Psoas muscle (tissue), 7 donors: ENCODE measurements at regions not wholly inside any gene's neighbourhood (a gene's known extent, or its start where the extent isn't known, plus 50 kb on each side); places are given as distances from the start of the nearest gene placed in this dataset.

Experiments
- ATAC-seq, 4 donors: fragments of 200-7000 bp; cut with Tn5 transposase; one replicate each; pipeline ENCODE4 v1.9.1; 2020; ENCODE audit warnings: moderate library complexity in 3 of 4, mild to moderate bottlenecking in 2 of 4
- DNase-seq, 2 donors: peaks; one replicate each; pipeline ENCODE4 v3.0.0-alpha.2; 2020
- H3K27ac ChIP-seq: fragments of 200-600 bp; one replicate; pipeline ENCODE4 v1.8.0; 2022
- H3K27me3 ChIP-seq, 3 donors: fragments of 200-600 bp in 1 of 3; one replicate each; pipeline versions ENCODE4 v1.6.1 to v1.8.0; 2013 to 2022; ENCODE audit warnings: low read length in 2 of 3, mild to moderate bottlenecking in 2 of 3, moderate library complexity in 1 of 3; ENCODE audit not compliant: insufficient read depth in 3 of 3
- H3K36me3 ChIP-seq, 2 donors: fragments of 200-600 bp in 1 of 2; one replicate each; pipeline versions ENCODE4 v1.6.1 to v1.8.0; 2013 to 2022; ENCODE audit warnings: low read depth in 1 of 2, mild to moderate bottlenecking in 1 of 2, moderate library complexity in 1 of 2; ENCODE audit not compliant: insufficient read depth in 1 of 2
- H3K4me1 ChIP-seq: fragments of 200-600 bp; one replicate; pipeline ENCODE4 v1.8.0; 2022
- H3K4me3 ChIP-seq: fragments of 200-600 bp; one replicate; pipeline ENCODE4 v1.8.0; 2022; ENCODE audit warnings: mild to moderate bottlenecking
- H3K9me3 ChIP-seq: fragments of 200-600 bp; one replicate; pipeline ENCODE4 v1.8.0; 2022
- CTCF ChIP-seq: fragments of 200-600 bp; IDR thresholded peaks from one replicate; pipeline ENCODE4 v1.8.0; 2022; ENCODE audit warnings: antibody characterized with exemption
- WGBS, 3 donors: extraction: QIAGEN DNeasy Blood & Tissue Kit; methylation state at CpG; one replicate each; pipeline versions ENCODE4 v1.1.6 to v1.1.7; 2013; 5-methylcytosine and 5-hydroxymethylcytosine counted together
- intact Hi-C, 2 donors: fragments of 100-400 bp; cut with DNase I; formaldehyde crosslinking; loops; one replicate each; pipeline versions ENCODE4 v1.11.0 to v1.14.2; 2022
- donor health status: healthy with polysubstance abuse.
- donor health status: DM: no; HTN: no; CAD: no; lungs with moderate emphysema.
- donor health status: Bipolar disorder and iron deficiency.
- donor health status: healthy.
- donor health status: DM: yes; HTN: yes; CAD: no.
- donor health status: DM: no; HTN: no; CAD: no.
- donor health status: DM: yes; HTN: yes; CAD: no.

DNA sequence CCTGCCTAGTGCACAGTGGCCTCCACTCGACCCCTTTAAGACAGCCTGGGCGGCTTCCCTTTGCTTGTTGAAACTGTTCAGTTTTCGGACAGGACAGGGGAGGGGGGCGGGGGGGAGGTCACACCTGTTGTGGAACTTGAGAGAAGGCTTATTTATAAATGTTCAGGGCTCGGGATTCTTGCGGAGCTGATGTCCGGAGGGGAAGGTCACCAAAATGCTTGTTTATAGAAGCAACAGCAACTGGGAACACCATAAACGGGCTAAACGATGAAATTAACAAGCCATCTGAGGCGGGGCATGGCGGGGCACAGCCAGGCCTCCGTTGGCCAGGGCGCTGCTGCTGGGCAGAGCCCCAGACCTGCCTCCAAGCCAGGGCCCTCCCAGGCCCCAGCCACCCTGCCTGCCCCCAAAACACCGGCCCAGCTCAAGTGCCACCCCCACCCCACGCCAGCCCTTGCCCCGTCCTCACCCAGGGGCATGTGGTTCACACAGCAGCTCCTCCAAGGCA, 59.8 kb upstream of the CASZ1 start:
- no peak overlapping the region for H3K4me3 ChIP-seq
- WGBS, 3 donors: 24 to 35% (median 29%) methylated on average over 13 to 16 of the region's 16 CpGs
- H3K27ac ChIP-seq: peak overlapping the region; percentile 99
- peaks cover 46% of the 10 kb centered on the region for H3K4me1 ChIP-seq
- no peaks in the 10 kb centered on the region for H3K27me3 ChIP-seq
- intact Hi-C loops: loop anchor here in 1 of 2 donors (1.0 kb wide), 1 partner anchor 60 kb away; the partner anchor contains the start of gene CASZ1
- peak; percentile 44 to 74 (median 64) for ATAC-seq
- no peak for TF ChIP-seq CTCF
- no peaks in the 10 kb centered on the region for H3K36me3 ChIP-seq
- no peaks in the 10 kb centered on the region for H3K9me3 ChIP-seq
- DNase-seq: peak; percentile 55 to 79

DNA sequence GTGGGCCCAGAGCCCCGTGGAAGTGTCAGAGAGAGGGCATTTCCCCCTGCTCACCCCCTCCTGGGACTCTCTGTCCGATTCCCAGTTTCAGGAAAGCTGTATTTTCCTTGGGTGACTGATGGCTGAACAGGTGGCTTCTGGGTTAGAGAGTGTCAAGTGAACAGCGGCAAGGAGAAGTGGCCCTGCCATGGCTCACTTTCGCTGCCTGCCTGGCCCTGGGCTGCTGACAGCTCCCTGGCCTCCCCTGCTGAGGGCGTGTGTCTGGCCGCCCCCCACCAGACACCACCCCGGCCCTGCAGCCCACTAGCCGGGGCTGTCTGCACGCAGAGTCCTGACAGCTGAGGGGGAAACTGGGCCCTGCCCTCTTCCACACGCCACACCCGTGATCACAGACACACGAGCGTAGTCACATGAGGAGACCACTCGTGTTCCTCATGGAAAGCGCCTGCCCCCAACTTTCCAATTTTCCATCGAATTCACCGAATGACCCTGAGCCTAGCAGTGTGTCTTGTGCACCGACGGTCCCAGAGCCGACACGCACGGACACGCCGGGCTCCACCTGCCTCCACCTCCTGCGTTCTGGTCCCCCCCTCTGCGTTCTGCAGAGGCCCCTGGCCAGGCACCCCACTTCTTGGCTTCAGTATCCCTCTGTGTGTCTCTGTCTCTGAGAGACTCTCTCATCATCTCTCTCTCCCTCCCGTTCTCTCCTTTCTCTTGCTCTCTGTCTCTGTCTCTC, 60.6 kb upstream of the CASZ1 start:
- Histone ChIP-seq H3K36me3 (no peaks in the 10 kb centered on the region), H3K4me1 (peaks cover 46% of the 10 kb centered on the region), H3K27me3 (no peaks in the 10 kb centered on the region), H3K9me3 (no peaks in the 10 kb centered on the region), H3K4me3 (peak overlapping the region; percentile 35), H3K27ac (peak overlapping the region; percentile 99)
- intact Hi-C loops: loop anchor here in 1 of 2 donors (1.0 kb wide), 1 partner anchor 61 kb away; the partner anchor contains the start of gene CASZ1
- 27 to 33% (median 28%) methylated on average over 27 of the region's 27 CpGs for WGBS, 3 donors
- ATAC-seq (peak; percentile 30 to 58 (median 56)), DNase-seq (peak in 1 of 2 donors; percentile 65)
- no peak for TF ChIP-seq CTCF

DNA sequence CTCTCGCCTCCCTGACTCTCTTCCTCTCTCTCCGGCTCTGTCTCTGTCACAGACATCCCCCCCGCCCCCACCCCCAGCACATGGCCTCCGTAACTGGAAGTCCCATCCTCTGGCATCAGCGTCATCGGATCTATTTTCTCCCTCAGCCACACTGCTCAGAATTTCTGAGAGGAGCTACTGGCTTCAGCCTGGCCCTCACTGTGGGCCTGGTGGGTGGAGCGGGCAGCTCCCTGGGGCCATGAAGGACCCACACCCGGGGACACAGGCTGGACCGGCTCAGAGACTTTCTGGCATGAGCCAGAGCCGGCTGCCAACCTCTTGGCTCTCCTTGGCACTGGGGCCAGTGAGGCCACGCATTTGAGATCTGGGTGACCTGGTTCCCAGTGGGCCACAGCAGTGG, 61.2 kb upstream of the CASZ1 start:
- H3K36me3 ChIP-seq: no peaks in the 10 kb centered on the region
- ATAC-seq (peak; percentile 71 to 76 (median 75)), DNase-seq (peak; percentile 69 to 83)
- no peaks in the 10 kb centered on the region for H3K27me3 ChIP-seq
- peaks cover 47% of the 10 kb centered on the region for H3K4me1 ChIP-seq
- no peaks in the 10 kb centered on the region for H3K9me3 ChIP-seq
- WGBS, 3 donors: 27 to 30% (median 27%) methylated on average over 11 of the region's 11 CpGs
- peak overlapping the region; percentile 18 for H3K4me3 ChIP-seq
- peak overlapping the region; percentile 99 for H3K27ac ChIP-seq
- intact Hi-C loops: no loop called here
- TF ChIP-seq CTCF: no peak

GRCh38 chr1:10860218-10860617, 63.8 kb upstream of the CASZ1 start:
- TF ChIP-seq CTCF: no peak
- H3K4me3 ChIP-seq: no peak overlapping the region
- 65 to 69% (median 68%) methylated on average over 13 of the region's 13 CpGs for WGBS, 3 donors
- DNase-seq (no peak), ATAC-seq (no peak)
- peaks cover 54% of the 10 kb centered on the region for H3K4me1 ChIP-seq
- H3K36me3 ChIP-seq: no peaks in the 10 kb centered on the region
- no peaks in the 10 kb centered on the region for H3K27me3 ChIP-seq
- H3K9me3 ChIP-seq: no peaks in the 10 kb centered on the region
- H3K27ac ChIP-seq: peak overlapping the region; percentile 83
- intact Hi-C loops: loop anchor here (5.0 to 10.0 kb wide), 2 partner anchors 63 to 175 kb away; partner anchors contain the start of gene CASZ1 (in 1 of the 2)
